Chondrocyte (in vitro differentiated cells): ENCODE measurements at regions not wholly inside any gene's neighbourhood (a gene's known extent, or its start where the extent isn't known, plus 50 kb on each side); places are given as distances from the start of the nearest gene placed in this dataset.

Source experiments
- DNase-seq: peaks from one replicate; pipeline ENCODE4 v3.0.0; 2021; ENCODE audit warnings: mixed read lengths, low spot score
- H3K27ac Mint-ChIP-seq: one replicate; pipeline ENCODE4 v1.8.0; 2021; ENCODE audit warnings: mild to moderate bottlenecking, moderate library complexity, mixed read lengths; ENCODE audit not compliant: unreplicated experiment
- H3K27me3 Mint-ChIP-seq: 2 replicates; pipeline ENCODE4 v1.8.0; 2021; ENCODE audit warnings: low read depth, mixed read lengths
- H3K36me3 Mint-ChIP-seq: 2 replicates; pipeline ENCODE4 v1.8.0; 2021; ENCODE audit warnings: low read depth, mixed read lengths
- H3K4me1 Mint-ChIP-seq: 2 replicates; pipeline ENCODE4 v1.8.0; 2021; ENCODE audit warnings: low read depth, mild to moderate bottlenecking, mixed read lengths
- H3K4me3 Mint-ChIP-seq: one replicate; pipeline ENCODE4 v1.8.0; 2021; ENCODE audit warnings: mild to moderate bottlenecking, moderate library complexity, mixed read lengths; ENCODE audit not compliant: unreplicated experiment
- H3K9me3 Mint-ChIP-seq: 2 replicates; pipeline ENCODE4 v1.8.0; 2021; ENCODE audit warnings: low read depth, mixed read lengths
- TF ChIP-seq, protein P1 (sequence below): fragments of 200-600 bp; sonication (generic); IDR thresholded peaks from 2 replicates; pipeline ENCODE4 v1.5.0; 2021; ENCODE audit warnings: antibody characterized with exemption, mild to moderate bottlenecking, moderate library complexity

DNA sequence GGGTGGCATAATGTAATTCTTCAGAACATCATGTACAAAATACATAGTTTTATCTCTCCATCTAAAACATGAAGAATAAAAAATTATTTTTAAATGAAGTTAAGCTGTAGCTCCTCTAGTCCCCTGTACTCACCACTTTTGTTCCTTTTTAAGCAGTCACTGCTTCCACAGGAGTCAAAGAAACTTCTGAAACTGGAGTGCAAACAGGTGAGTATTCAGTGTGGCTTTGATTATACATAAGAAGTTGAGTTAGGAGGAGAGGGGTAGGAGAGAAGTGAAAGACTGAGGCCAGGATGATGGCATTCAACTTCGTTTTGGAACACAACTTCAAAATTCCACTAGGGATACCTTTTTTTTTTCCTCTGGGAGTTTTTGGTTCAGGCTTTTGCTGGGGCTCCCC is 131.4 kb upstream of the CNTN1 start:
- H3K9me3 Mint-ChIP-seq = no peaks in the 10 kb centered on the region
- no peak overlapping the region for H3K27ac Mint-ChIP-seq
- peaks cover 9% of the 10 kb centered on the region for H3K27me3 Mint-ChIP-seq
- DNase-seq = no peak
- no peak overlapping the region for H3K4me3 Mint-ChIP-seq
- no peaks in the 10 kb centered on the region for H3K36me3 Mint-ChIP-seq
- TF ChIP-seq, protein P1, sequence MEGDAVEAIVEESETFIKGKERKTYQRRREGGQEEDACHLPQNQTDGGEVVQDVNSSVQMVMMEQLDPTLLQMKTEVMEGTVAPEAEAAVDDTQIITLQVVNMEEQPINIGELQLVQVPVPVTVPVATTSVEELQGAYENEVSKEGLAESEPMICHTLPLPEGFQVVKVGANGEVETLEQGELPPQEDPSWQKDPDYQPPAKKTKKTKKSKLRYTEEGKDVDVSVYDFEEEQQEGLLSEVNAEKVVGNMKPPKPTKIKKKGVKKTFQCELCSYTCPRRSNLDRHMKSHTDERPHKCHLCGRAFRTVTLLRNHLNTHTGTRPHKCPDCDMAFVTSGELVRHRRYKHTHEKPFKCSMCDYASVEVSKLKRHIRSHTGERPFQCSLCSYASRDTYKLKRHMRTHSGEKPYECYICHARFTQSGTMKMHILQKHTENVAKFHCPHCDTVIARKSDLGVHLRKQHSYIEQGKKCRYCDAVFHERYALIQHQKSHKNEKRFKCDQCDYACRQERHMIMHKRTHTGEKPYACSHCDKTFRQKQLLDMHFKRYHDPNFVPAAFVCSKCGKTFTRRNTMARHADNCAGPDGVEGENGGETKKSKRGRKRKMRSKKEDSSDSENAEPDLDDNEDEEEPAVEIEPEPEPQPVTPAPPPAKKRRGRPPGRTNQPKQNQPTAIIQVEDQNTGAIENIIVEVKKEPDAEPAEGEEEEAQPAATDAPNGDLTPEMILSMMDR = no peak
- no peaks in the 10 kb centered on the region for H3K4me1 Mint-ChIP-seq

DNA sequence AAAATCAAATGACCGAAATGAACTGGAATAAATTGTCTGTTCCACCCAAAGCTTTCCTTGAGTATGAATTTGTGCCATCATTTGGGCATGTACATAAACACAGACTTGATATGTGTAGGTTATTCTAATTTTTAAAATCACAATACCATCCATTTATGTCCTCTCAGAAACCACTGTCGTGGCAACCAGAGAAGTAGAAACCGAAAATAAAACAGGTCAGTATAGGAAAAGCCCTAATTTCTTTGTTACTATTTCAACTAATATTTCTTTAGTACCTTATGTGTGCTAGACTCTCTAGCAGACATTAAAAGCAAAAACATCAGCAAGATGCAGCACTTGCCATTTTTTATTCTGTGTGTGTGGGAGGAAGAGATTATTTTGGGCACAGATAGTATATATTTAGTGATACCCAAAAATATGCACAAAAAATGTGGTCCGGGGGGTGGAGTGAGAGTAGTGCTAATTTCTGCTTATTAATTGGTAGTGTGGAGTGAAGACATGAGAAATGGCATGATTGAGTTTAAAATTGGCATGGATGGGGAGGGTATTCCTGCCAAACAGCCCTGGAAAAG is 130.8 kb upstream of the CNTN1 start:
- H3K36me3 Mint-ChIP-seq = no peaks in the 10 kb centered on the region
- no peaks in the 10 kb centered on the region for H3K9me3 Mint-ChIP-seq
- H3K27ac Mint-ChIP-seq = no peak overlapping the region
- peaks cover 9% of the 10 kb centered on the region for H3K27me3 Mint-ChIP-seq
- H3K4me1 Mint-ChIP-seq = no peaks in the 10 kb centered on the region
- DNase-seq = no peak
- H3K4me3 Mint-ChIP-seq = no peak overlapping the region
- TF ChIP-seq, protein P1 = no peak

GRCh38 chr12:40565029-40565633 is 127.1 kb upstream of the CNTN1 start:
- no peak for DNase-seq
- Mint-ChIP-seq H3K27me3 (peaks cover 3% of the 10 kb centered on the region), H3K36me3 (no peaks in the 10 kb centered on the region), H3K4me1 (peaks cover 6% of the 10 kb centered on the region), H3K9me3 (no peaks in the 10 kb centered on the region), H3K27ac (no peak overlapping the region), H3K4me3 (no peak overlapping the region)
- TF ChIP-seq, protein P1 = no peak

DNA sequence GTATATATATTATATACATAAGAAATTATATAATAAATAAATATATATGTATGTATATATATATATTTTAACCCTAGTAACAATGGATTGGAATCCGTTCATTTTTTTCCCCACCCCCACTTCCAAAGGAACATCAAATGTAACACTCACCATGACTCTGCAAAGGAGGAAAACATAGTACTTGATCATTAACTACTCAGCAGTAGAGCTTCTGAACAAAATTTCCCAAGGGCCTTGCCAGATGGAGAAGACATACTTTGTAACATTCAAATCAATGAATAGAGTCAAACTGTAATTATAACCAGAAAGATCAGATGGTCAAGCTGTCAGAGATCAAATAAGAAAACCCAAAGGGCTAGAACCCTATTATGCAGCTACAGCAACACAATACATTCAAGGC is 126.0 kb upstream of the CNTN1 start:
- peaks cover 14% of the 10 kb centered on the region for H3K4me1 Mint-ChIP-seq
- H3K9me3 Mint-ChIP-seq = peaks cover 6% of the 10 kb centered on the region
- H3K27me3 Mint-ChIP-seq = peaks cover 2% of the 10 kb centered on the region
- no peak overlapping the region for H3K4me3 Mint-ChIP-seq
- DNase-seq = no peak
- no peaks in the 10 kb centered on the region for H3K36me3 Mint-ChIP-seq
- H3K27ac Mint-ChIP-seq = no peak overlapping the region
- TF ChIP-seq, protein P1 = no peak

DNA sequence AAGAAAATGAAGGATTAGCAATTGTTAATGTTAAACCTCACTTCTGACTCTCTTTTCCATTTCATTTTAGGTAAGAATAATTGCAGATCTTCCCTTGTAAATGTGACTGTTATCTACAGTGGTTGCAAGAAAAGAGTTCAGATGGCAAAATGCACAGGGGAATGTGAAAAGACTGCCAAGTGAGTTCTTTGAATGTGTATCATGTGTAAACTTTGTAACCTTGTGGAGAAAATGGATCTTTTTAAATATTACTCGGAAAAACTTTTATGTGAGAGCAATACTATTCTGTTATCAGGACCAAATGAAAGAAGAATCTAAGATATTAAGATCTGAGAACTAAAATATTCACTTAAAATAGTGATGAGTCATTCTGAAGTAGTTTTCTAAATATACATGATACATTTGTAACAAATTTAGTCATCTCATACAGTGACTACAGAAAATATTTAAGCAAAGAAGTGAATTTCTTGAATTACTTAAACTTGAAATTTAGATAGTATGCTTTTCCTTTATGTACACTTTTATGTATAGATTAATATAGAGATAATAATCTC is 122.5 kb upstream of the CNTN1 start:
- DNase-seq = no peak
- H3K9me3 Mint-ChIP-seq = peaks cover 6% of the 10 kb centered on the region
- H3K27me3 Mint-ChIP-seq = no peaks in the 10 kb centered on the region
- H3K36me3 Mint-ChIP-seq = no peaks in the 10 kb centered on the region
- H3K27ac Mint-ChIP-seq = peak overlapping the region; percentile 50
- peaks cover 14% of the 10 kb centered on the region for H3K4me1 Mint-ChIP-seq
- TF ChIP-seq, protein P1 = no peak
- no peak overlapping the region for H3K4me3 Mint-ChIP-seq
